ENCODE measurements at regions not wholly inside any gene's neighbourhood (a gene's known extent, or its start where the extent isn't known, plus 50 kb on each side); places are given as distances from the start of the nearest gene placed in this dataset.

GRCh38 chr9:87443461-87443860 is 54.2 kb upstream of the DAPK1 start:
- TF ChIP-seq CTCF (IDR thresholded peaks at IDR 0.05; ENCODE audit: insufficient read depth, low read length): no peak
- TF ChIP-seq POLR2AphosphoS5 (IDR thresholded peaks at IDR 0.05; ENCODE audit: low read depth): no peak
- no peak for TF ChIP-seq SPI1 (IDR thresholded peaks at IDR 0.05; ENCODE audit: borderline replicate concordance, low read depth)
